ENCODE measurements at regions not wholly inside any gene's neighbourhood (a gene's known extent, or its start where the extent isn't known, plus 50 kb on each side); places are given as distances from the start of the nearest gene placed in this dataset.

GRCh38 chr4:7139167-7139982 is 53.0 kb upstream of the SORCS2 start:
- no peak for FAIRE-seq
- Histone ChIP-seq H3K36me3 (ENCODE audit: control insufficient read depth in 2 of 3, insufficient read depth in 3 of 3, low read length in 3 of 3) (no peaks in the 10 kb centered on the region), H3K9ac (ENCODE audit: low read length in 3 of 3) (no peak overlapping the region), H3K4me1 (ENCODE audit: control insufficient read depth in 2 of 3, insufficient read depth in 2 of 3, low read depth in 1 of 3, low read length in 3 of 3) (peaks cover 0 to 6% (median 4%) of the 10 kb centered on the region in 3 donors), H3K27me3 (ENCODE audit: control insufficient read depth, insufficient read depth, low read length) (no peaks in the 10 kb centered on the region), H3K9me3 (ENCODE audit: control insufficient read depth in 2 of 3, insufficient read depth in 1 of 3, low read length in 3 of 3) (no peaks in the 10 kb centered on the region), H3K4me3 (ENCODE audit: low read length in 3 of 3) (no peak overlapping the region), H3K27ac (ENCODE audit: low read depth in 2 of 2, low read length in 2 of 2) (no peak overlapping the region)
- intact Hi-C loops (cut with DNase I) = no loop called here
- no peak for TF ChIP-seq CTCF (IDR thresholded peaks at IDR 0.05; ENCODE audit: borderline replicate concordance, extremely low read depth, insufficient read depth)
- peak in 1 of 5 donors; percentile 45 for DNase-seq

- Histone ChIP-seq H3K36me3 (ENCODE audit: control insufficient read depth in 2 of 3, insufficient read depth in 3 of 3, low read length in 3 of 3) (no peaks in the 10 kb centered on the region), H3K27ac (ENCODE audit: low read depth in 2 of 2, low read length in 2 of 2) (no peak overlapping the region), H3K27me3 (ENCODE audit: control insufficient read depth, insufficient read depth, low read length) (no peaks in the 10 kb centered on the region), H3K4me1 (ENCODE audit: control insufficient read depth in 2 of 3, insufficient read depth in 2 of 3, low read depth in 1 of 3, low read length in 3 of 3) (peaks cover 0 to 6% (median 4%) of the 10 kb centered on the region in 3 donors), H3K9me3 (ENCODE audit: control insufficient read depth in 2 of 3, insufficient read depth in 1 of 3, low read length in 3 of 3) (no peaks in the 10 kb centered on the region), H3K4me3 (ENCODE audit: low read length in 3 of 3) (no peak overlapping the region), H3K9ac (ENCODE audit: low read length in 3 of 3) (no peak overlapping the region)
- DNase-seq (peak in 1 of 5 donors; percentile 34), FAIRE-seq (no peak)
- intact Hi-C loops (cut with DNase I) = no loop called here
- TF ChIP-seq CTCF (IDR thresholded peaks at IDR 0.05; ENCODE audit: borderline replicate concordance, extremely low read depth, insufficient read depth) = no peak
Observed at GRCh38 chr4:7138223-7139166, 53.8 kb upstream of the SORCS2 start.

GRCh38 chr4:7137326-7138200 is 54.8 kb upstream of the SORCS2 start:
- DNase-seq = no peak
- H3K4me3 ChIP-seq (ENCODE audit: low read length in 3 of 3) = no peak overlapping the region
- peaks cover 0 to 6% (median 4%) of the 10 kb centered on the region in 3 donors for H3K4me1 ChIP-seq (ENCODE audit: control insufficient read depth in 2 of 3, insufficient read depth in 2 of 3, low read depth in 1 of 3, low read length in 3 of 3)
- H3K9me3 ChIP-seq (ENCODE audit: control insufficient read depth in 2 of 3, insufficient read depth in 1 of 3, low read length in 3 of 3) = no peaks in the 10 kb centered on the region
- TF ChIP-seq CTCF (IDR thresholded peaks at IDR 0.05; ENCODE audit: borderline replicate concordance, extremely low read depth, insufficient read depth) = no peak
- intact Hi-C loops (cut with DNase I) = no loop called here
- FAIRE-seq = no peak
- H3K27ac ChIP-seq (ENCODE audit: low read depth in 2 of 2, low read length in 2 of 2) = no peak overlapping the region
- no peaks in the 10 kb centered on the region for H3K36me3 ChIP-seq (ENCODE audit: control insufficient read depth in 2 of 3, insufficient read depth in 3 of 3, low read length in 3 of 3)
- no peak overlapping the region for H3K9ac ChIP-seq (ENCODE audit: low read length in 3 of 3)
- H3K27me3 ChIP-seq (ENCODE audit: control insufficient read depth, insufficient read depth, low read length) = no peaks in the 10 kb centered on the region

All from kidney (tissue), 13 donors.